ENCODE measurements at regions not wholly inside any gene's neighbourhood (a gene's known extent, or its start where the extent isn't known, plus 50 kb on each side); places are given as distances from the start of the nearest gene placed in this dataset.
A peak's percentile ranks its signal among the peaks of the same experiment; 100 is the strongest.

DNA sequence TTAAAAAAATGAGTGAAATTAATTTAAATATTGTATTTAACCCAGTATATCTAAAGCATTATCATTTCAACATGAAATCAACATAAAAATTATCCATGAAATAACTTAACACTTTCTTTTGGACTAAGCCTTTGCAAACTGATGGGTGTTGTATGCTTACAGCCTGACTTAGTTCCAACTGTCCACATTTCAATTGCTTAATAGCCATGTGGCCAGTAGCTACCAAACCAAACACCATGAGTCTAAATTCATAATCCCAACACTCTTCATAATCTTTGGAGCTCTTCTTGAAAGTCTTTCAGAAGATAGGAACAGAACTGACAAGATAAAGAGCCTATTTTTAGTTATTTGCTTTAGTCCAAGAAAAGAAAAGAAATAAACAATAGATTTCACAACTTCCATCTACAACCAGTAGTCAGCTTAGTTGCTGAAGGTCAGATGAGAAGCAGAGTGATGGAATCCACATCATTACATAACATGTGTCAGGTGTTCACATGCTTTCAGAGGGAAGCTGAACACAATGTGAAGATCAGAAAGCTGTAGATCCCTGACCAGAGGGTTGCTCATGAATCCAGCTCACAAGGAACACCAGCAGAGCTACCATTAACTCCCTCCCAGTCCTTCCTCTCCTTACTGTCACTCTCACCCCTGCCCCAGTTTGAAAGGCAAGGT lies 144.0 kb upstream of the ZNF648 start (continued):
- no peak for TF ChIP-seq HINFP (tag; conservative IDR thresholded peaks at IDR 0.05; ENCODE audit: low read depth)
- 0 out of 2 replicates have a peak, but pooled peaks have one; percentile 7 for TF ChIP-seq THRA (IDR thresholded peaks at IDR 0.05)
- TF ChIP-seq MEF2D (tag; conservative IDR thresholded peaks at IDR 0.05; ENCODE audit: low read depth): peak; percentile 54
- no peak for TF ChIP-seq YBX1 (IDR thresholded peaks at IDR 0.05)
- TF ChIP-seq CEBPG (CRISPR knock-in tag; IDR thresholded peaks at IDR 0.05): no peak
- TF ChIP-seq CEBPG (tag; conservative IDR thresholded peaks at IDR 0.05 in 1 of 2, IDR thresholded peaks at IDR 0.05 in 1 of 2): peak in 1 of 2 experiments; percentile 70; a peak in 3 of 4 replicates
- no peak for TF ChIP-seq SIRT6 (IDR thresholded peaks at IDR 0.05; ENCODE audit: low read depth, low read length)

All from K562 (cell line).